Esophagus squamous epithelium (tissue), 4 donors: ENCODE measurements at regions not wholly inside any gene's neighbourhood (a gene's known extent, or its start where the extent isn't known, plus 50 kb on each side); places are given as distances from the start of the nearest gene placed in this dataset.

ENCODE experiments used
- POLR2A ChIP-seq, 4 donors: fragments of 450-650 bp; IDR thresholded peaks; one replicate each; pipeline ENCODE4 v1.6.1; 2017; ENCODE audit warnings: antibody characterized with exemption in 4 of 4, mild to moderate bottlenecking in 4 of 4, moderate library complexity in 3 of 4
- TF ChIP-seq, protein P1 (sequence below), 6 experiments: fragments of 450-650 bp in 4 of 6; fragments of 200-600 bp in 2 of 6; sonication (generic) in 2 of 6; IDR thresholded peaks; one replicate each; pipeline ENCODE4 v1.5.1; 2016 to 2019; ENCODE audit warnings: antibody characterized with exemption in 6 of 6, mild to moderate bottlenecking in 4 of 6, moderate library complexity in 4 of 6

DNA sequence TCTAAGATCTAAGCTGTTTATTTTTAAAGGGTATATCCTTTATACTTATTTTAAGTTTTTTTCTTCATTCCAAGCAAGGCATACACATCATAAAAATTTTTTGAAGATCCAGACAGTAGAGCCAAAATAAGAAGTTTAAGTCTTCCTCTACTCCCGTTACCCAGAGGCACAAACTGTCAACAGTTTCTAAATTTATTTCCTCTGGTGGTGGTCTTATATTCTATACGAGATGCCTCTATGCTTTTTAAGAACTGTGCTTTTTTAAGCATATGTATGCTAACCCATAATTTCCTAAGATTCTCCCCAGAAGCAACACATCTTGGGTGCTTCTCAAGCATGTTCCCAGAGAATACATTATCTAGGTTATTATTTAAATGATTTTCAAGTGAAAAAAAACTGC, 383.6 kb downstream of the COG6 start:
- TF ChIP-seq, protein P1, sequence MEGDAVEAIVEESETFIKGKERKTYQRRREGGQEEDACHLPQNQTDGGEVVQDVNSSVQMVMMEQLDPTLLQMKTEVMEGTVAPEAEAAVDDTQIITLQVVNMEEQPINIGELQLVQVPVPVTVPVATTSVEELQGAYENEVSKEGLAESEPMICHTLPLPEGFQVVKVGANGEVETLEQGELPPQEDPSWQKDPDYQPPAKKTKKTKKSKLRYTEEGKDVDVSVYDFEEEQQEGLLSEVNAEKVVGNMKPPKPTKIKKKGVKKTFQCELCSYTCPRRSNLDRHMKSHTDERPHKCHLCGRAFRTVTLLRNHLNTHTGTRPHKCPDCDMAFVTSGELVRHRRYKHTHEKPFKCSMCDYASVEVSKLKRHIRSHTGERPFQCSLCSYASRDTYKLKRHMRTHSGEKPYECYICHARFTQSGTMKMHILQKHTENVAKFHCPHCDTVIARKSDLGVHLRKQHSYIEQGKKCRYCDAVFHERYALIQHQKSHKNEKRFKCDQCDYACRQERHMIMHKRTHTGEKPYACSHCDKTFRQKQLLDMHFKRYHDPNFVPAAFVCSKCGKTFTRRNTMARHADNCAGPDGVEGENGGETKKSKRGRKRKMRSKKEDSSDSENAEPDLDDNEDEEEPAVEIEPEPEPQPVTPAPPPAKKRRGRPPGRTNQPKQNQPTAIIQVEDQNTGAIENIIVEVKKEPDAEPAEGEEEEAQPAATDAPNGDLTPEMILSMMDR (IDR thresholded peaks at IDR 0.05) = no peak
- TF ChIP-seq POLR2A (IDR thresholded peaks at IDR 0.05) = no peak
